A549 (cell line): ENCODE measurements at regions not wholly inside any gene's neighbourhood (a gene's known extent, or its start where the extent isn't known, plus 50 kb on each side); places are given as distances from the start of the nearest gene placed in this dataset.

Source experiments
- ATAC-seq, 2 experiments: fragments of 200-7000 bp in 1 of 2; fragments of >200 bp in 1 of 2; cut with Nextera tagmentation in 1 of 2; cut with Tn5 transposase in 1 of 2; 3 replicates each; pipeline versions ENCODE4 v1.8.0 to v1.9.1; 2018 to 2020; ENCODE audit warnings: mild to moderate bottlenecking in 1 of 2, moderate library complexity in 1 of 2
- CTCF ChIA-PET: fragments of 300-600 bp; sonication (Branson Sonifier 250); formaldehyde crosslinking; extraction: SDS; loops from one replicate; lab custom pipeline; 2021; ENCODE audit warnings: antibody characterized with exemption, inconsistent platforms; lab: Yijun Ruan, JAX
- POLR2A ChIA-PET: fragments of 350-600 bp; formaldehyde crosslinking; extraction: SDS; loops from one replicate; lab custom pipeline; 2021; ENCODE audit warnings: antibody characterized with exemption, inconsistent platforms; lab: Yijun Ruan, JAX
- DNase-seq, 2 experiments: peaks; one replicate each; pipeline versions ENCODE4 v3.0.0 to v3.0.0-alpha.2; 2011 to 2016; ENCODE audit warnings: low read depth in 1 of 2, low spot score in 1 of 2
- FAIRE-seq: peaks from 2 replicates; lab custom pipeline; 2011; peaks lifted over from hg19 to GRCh38; lab: Jason Lieb, UNC
- H3K27ac ChIP-seq, 2 experiments: fragments of >200 bp; sonication (Bioruptor Twin); formaldehyde crosslinking; 3 replicates each; pipeline ENCODE4 v1.5.1; 2016 to 2017
- H3K4me1 ChIP-seq: fragments of >200 bp; sonication (Bioruptor Twin); formaldehyde crosslinking; 3 replicates; pipeline ENCODE4 v1.6.1; 2016
- H3K4me2 ChIP-seq: fragments of >200 bp; sonication (Bioruptor Twin); formaldehyde crosslinking; 3 replicates; pipeline ENCODE4 v1.6.1; 2016
- H3K4me3 ChIP-seq: fragments of >200 bp; sonication (Bioruptor Twin); formaldehyde crosslinking; 3 replicates; pipeline ENCODE4 v1.5.1; 2016
- H3K9me3 ChIP-seq: fragments of >200 bp; sonication (Bioruptor Twin); formaldehyde crosslinking; 3 replicates; pipeline ENCODE4 v1.6.1; 2016
- BHLHE40 ChIP-seq: IDR thresholded peaks from 2 replicates; pipeline ENCODE4 v1.6.1; 2012; ENCODE audit warnings: low read depth, low read length, inconsistent platforms
- CBX2 ChIP-seq: fragments of 200-600 bp; sonication (generic); IDR thresholded peaks from 2 replicates; pipeline ENCODE4 v1.6.1; 2016; ENCODE audit warnings: low read depth, mild to moderate bottlenecking, borderline replicate concordance
- FOSB ChIP-seq: fragments of 250-450 bp; sonication (Bioruptor Pico); IDR thresholded peaks from 2 replicates; pipeline ENCODE4 v1.5.0; 2020; ENCODE audit warnings: mild to moderate bottlenecking, moderate library complexity
- GATA3 ChIP-seq: IDR thresholded peaks from 2 replicates; pipeline ENCODE4 v1.6.1; 2012; ENCODE audit warnings: borderline replicate concordance
- HDAC2 ChIP-seq: fragments of 200-600 bp; sonication (generic); IDR thresholded peaks from 2 replicates; pipeline ENCODE4 v1.6.1; 2016
- HEYL ChIP-seq: fragments of 250-450 bp; sonication (Bioruptor Pico); IDR thresholded peaks from 2 replicates; pipeline ENCODE4 v1.8.0; 2021; ENCODE audit warnings: mild to moderate bottlenecking, moderate library complexity
- HOXB5 ChIP-seq: fragments of 250-450 bp; sonication (Bioruptor Pico); IDR thresholded peaks from 2 replicates; pipeline ENCODE4 v1.5.0; 2020; ENCODE audit warnings: mild to moderate bottlenecking, moderate library complexity
- JUN ChIP-seq, 2 experiments: fragments of >200 bp; sonication (Bioruptor Twin); formaldehyde crosslinking; IDR thresholded peaks; 2 replicates in 1 of 2; 3 replicates in 1 of 2; pipeline ENCODE4 v1.6.1; 2016 to 2017
- KDM5A ChIP-seq: fragments of 200-600 bp; sonication (generic); IDR thresholded peaks from 2 replicates; pipeline ENCODE4 v1.6.1; 2016; ENCODE audit warnings: antibody characterized with exemption, mild to moderate bottlenecking
- MAX ChIP-seq: IDR thresholded peaks from 2 replicates; pipeline ENCODE4 v1.6.1; 2012
- NPAS2 ChIP-seq: fragments of 250-450 bp; sonication (Bioruptor Pico); IDR thresholded peaks from 2 replicates; pipeline ENCODE4 v1.8.0; 2022; ENCODE audit warnings: mild to moderate bottlenecking, moderate library complexity, borderline replicate concordance
- POLR2A ChIP-seq: IDR thresholded peaks from 2 replicates; pipeline ENCODE4 v1.6.1; 2012; ENCODE audit warnings: mild to moderate bottlenecking, low read length
- RAD21 ChIP-seq, 2 experiments: fragments of >200 bp in 1 of 2; sonication (Bioruptor Twin) in 1 of 2; formaldehyde crosslinking in 1 of 2; IDR thresholded peaks in 1 of 2; conservative IDR thresholded peaks in 1 of 2; 2 replicates in 1 of 2; 3 replicates in 1 of 2; pipeline ENCODE4 v1.6.1; 2012 to 2018; ENCODE audit warnings: inconsistent platforms in 1 of 2
- REST ChIP-seq: fragments of 200-600 bp; sonication (generic); IDR thresholded peaks from 2 replicates; pipeline ENCODE4 v1.6.1; 2016; ENCODE audit warnings: antibody characterized with exemption, mild to moderate bottlenecking, moderate library complexity
- RNF2 ChIP-seq: fragments of 200-600 bp; sonication (generic); IDR thresholded peaks from 2 replicates; pipeline ENCODE4 v1.6.1; 2016; ENCODE audit warnings: low read depth, mild to moderate bottlenecking, antibody characterized with exemption, moderate library complexity, borderline replicate concordance
- SMC3 ChIP-seq: fragments of >200 bp; sonication (Bioruptor Twin); formaldehyde crosslinking; IDR thresholded peaks from 3 replicates; pipeline ENCODE4 v1.6.1; 2018; ENCODE audit warnings: inconsistent platforms
- TP53 ChIP-seq: fragments of 250-450 bp; sonication (Bioruptor Pico); IDR thresholded peaks from 2 replicates; pipeline ENCODE4 v1.5.0; 2021; ENCODE audit warnings: mild to moderate bottlenecking, moderate library complexity
- ZSCAN20 ChIP-seq: fragments of 250-450 bp; sonication (Bioruptor Pico); IDR thresholded peaks from 2 replicates; pipeline ENCODE4 v1.8.0; 2022; ENCODE audit warnings: mild to moderate bottlenecking, moderate library complexity
- WGBS: methylation state at CpG from one replicate; pipeline ENCODE4 v1.1.6; 2017; ENCODE audit errors: missing lambda C conversion rate; 5-methylcytosine and 5-hydroxymethylcytosine counted together
- TF ChIP-seq, protein P1 (sequence below): fragments of >200 bp; sonication (Bioruptor Twin); formaldehyde crosslinking; IDR thresholded peaks from 3 replicates; pipeline ENCODE4 v1.5.1; 2016
- TF ChIP-seq, protein P2 (sequence below): IDR thresholded peaks from 2 replicates; pipeline ENCODE4 v1.6.1; 2012; ENCODE audit warnings: low read depth, borderline replicate concordance

GRCh38 chr15:62390791-62391640, 225.9 kb upstream of the C2CD4B start (continued):
- TF ChIP-seq HEYL (CRISPR knock-in tag) (no peak), GATA3 (no peak), BHLHE40 (no peak), FOSB (CRISPR knock-in tag) (no peak), RNF2 (no peak), CBX2 (no peak), HOXB5 (CRISPR knock-in tag) (no peak), KDM5A (peak; percentile 14; the same call in 1 of the 2 replicates), TP53 (no peak), REST (no peak)
- TF ChIP-seq, protein P1, sequence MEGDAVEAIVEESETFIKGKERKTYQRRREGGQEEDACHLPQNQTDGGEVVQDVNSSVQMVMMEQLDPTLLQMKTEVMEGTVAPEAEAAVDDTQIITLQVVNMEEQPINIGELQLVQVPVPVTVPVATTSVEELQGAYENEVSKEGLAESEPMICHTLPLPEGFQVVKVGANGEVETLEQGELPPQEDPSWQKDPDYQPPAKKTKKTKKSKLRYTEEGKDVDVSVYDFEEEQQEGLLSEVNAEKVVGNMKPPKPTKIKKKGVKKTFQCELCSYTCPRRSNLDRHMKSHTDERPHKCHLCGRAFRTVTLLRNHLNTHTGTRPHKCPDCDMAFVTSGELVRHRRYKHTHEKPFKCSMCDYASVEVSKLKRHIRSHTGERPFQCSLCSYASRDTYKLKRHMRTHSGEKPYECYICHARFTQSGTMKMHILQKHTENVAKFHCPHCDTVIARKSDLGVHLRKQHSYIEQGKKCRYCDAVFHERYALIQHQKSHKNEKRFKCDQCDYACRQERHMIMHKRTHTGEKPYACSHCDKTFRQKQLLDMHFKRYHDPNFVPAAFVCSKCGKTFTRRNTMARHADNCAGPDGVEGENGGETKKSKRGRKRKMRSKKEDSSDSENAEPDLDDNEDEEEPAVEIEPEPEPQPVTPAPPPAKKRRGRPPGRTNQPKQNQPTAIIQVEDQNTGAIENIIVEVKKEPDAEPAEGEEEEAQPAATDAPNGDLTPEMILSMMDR, result no peak; the same call in 1 of the 3 replicates

DNA sequence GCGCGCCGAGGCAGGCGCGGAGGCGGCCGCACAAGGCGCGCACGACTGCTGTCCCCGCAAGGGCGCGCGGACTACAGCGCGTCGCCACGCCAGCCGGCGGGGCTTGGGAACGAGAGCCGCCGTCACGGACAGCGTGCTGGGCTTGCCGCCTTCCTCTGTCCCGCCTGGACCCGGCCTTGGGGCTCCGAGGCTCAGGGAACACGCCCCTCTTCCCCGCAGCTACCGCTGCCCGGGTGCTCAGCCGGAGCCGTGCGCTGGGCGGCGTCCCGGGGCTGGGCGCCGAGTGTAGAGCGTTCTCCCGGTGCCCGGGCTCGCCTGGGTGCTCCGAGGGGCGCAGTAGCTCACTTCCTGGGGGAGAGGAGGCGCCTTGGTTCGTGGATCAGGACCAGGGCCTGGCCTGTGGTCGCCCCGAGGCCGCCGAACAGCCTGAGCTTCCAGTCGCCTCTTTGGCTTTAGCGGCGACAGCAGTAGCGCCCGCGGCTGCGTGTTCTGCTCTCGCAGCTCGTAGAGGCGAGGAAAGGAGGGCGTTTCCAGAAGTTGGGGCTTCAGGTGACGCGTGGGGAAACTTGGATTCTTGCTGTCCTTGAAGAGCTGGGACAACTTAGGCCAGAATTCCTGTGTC, 226.7 kb upstream of the C2CD4B start:
- ATAC-seq (peak; percentile 80 to 86), DNase-seq (peak; percentile 55 to 59), FAIRE-seq (no peak)
- 2% methylated on average over 43 of the region's 66 CpGs for WGBS
- H3K4me2 ChIP-seq, result peak overlapping the region; percentile 84
- TF ChIP-seq RAD21 (conservative IDR thresholded peaks at IDR 0.05 in 1 of 2, IDR thresholded peaks at IDR 0.05 in 1 of 2), result peak; percentile 45 to 79; a peak in 4 of 5 replicates
- TF ChIP-seq, protein P2, sequence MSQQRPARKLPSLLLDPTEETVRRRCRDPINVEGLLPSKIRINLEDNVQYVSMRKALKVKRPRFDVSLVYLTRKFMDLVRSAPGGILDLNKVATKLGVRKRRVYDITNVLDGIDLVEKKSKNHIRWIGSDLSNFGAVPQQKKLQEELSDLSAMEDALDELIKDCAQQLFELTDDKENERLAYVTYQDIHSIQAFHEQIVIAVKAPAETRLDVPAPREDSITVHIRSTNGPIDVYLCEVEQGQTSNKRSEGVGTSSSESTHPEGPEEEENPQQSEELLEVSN, result peak; percentile 61; the same call in 1 of the 2 replicates
- peak; percentile 87 for TF ChIP-seq SMC3
- TF ChIP-seq ZSCAN20, result no peak
- TF ChIP-seq, protein P1, result peak; percentile 46; the same call in 1 of the 3 replicates
- peak; percentile 26; the same call in 1 of the 2 replicates for TF ChIP-seq MAX
- peak in 1 of 2 experiments; percentile 31; a peak in 2 of 5 replicates for TF ChIP-seq JUN (IDR thresholded peaks at IDR 0.05)
- TF ChIP-seq HDAC2, result peak; percentile 83; the same call in 1 of the 2 replicates
- 0 out of 2 replicates have a peak, but pooled peaks have one; percentile 17 for TF ChIP-seq POLR2A
- no peak for TF ChIP-seq NPAS2 (CRISPR knock-in tag)
- ChIA-PET CTCF (interaction anchor here (0.6 to 3.0 kb wide), 23 partner anchors 12 to 703 kb away, joined by 3 to 20 read pairs (median 4); no protein-coding TSS in a partner anchor), POLR2A (interaction anchor here (0.9 to 1.6 kb wide), 6 partner anchors 9 to 698 kb away, joined by 3 to 6 read pairs (median 4); no protein-coding TSS in a partner anchor)
- H3K4me1 ChIP-seq, result peaks cover 14% of the 10 kb centered on the region
- H3K27ac ChIP-seq, result peak overlapping the region; percentile 92 to 95
- H3K4me3 ChIP-seq, result peak overlapping the region; percentile 88
- no peaks in the 10 kb centered on the region for H3K9me3 ChIP-seq
